GM23248 (cell line): ENCODE measurements at regions not wholly inside any gene's neighbourhood (a gene's known extent, or its start where the extent isn't known, plus 50 kb on each side); places are given as distances from the start of the nearest gene placed in this dataset.

Experiments
- DNase-seq: peaks from one replicate; pipeline ENCODE4 v3.0.0-alpha.2; 2015
- H2AFZ ChIP-seq: fragments of 200-600 bp; sonication (generic); 2 replicates; pipeline ENCODE4 v1.6.1; 2016; ENCODE audit warnings: antibody characterized with exemption
- H3F3A ChIP-seq: fragments of 200-600 bp; sonication (generic); 2 replicates; pipeline ENCODE4 v1.6.1; 2016; ENCODE audit warnings: mild to moderate bottlenecking, antibody characterized with exemption, mixed run types; ENCODE audit not compliant: insufficient read depth
- H3K27ac ChIP-seq: fragments of 200-600 bp; sonication (generic); 2 replicates; pipeline ENCODE4 v1.5.1; 2016; ENCODE audit warnings: mild to moderate bottlenecking
- H3K27me3 ChIP-seq: fragments of 200-600 bp; sonication (generic); replicated peaks from 2 replicates; pipeline ENCODE4 v1.6.1; 2016; ENCODE audit warnings: mild to moderate bottlenecking; ENCODE audit not compliant: insufficient read depth
- H3K36me3 ChIP-seq: fragments of 200-600 bp; sonication (generic); 2 replicates; pipeline ENCODE4 v1.6.1; 2016; ENCODE audit warnings: low read depth, mild to moderate bottlenecking
- H3K4me1 ChIP-seq: fragments of 200-600 bp; sonication (generic); 2 replicates; pipeline ENCODE4 v1.6.1; 2016; ENCODE audit warnings: mild to moderate bottlenecking; ENCODE audit not compliant: insufficient read depth
- H3K4me2 ChIP-seq: fragments of 200-600 bp; sonication (generic); one replicate; pipeline ENCODE4 v1.6.1; 2016; ENCODE audit warnings: mild to moderate bottlenecking; ENCODE audit not compliant: unreplicated experiment
- H3K4me3 ChIP-seq: fragments of 200-600 bp; sonication (generic); 2 replicates; pipeline ENCODE4 v1.5.1; 2016; ENCODE audit warnings: mild to moderate bottlenecking
- H3K79me2 ChIP-seq: fragments of 200-600 bp; sonication (generic); 2 replicates; pipeline ENCODE4 v1.6.1; 2016; ENCODE audit warnings: mild to moderate bottlenecking; ENCODE audit not compliant: insufficient read depth
- H3K9ac ChIP-seq: fragments of 200-600 bp; sonication (generic); 2 replicates; pipeline ENCODE4 v1.6.1; 2016; ENCODE audit warnings: mild to moderate bottlenecking
- H3K9me2 ChIP-seq: fragments of 200-600 bp; sonication (generic); 2 replicates; pipeline ENCODE4 v1.6.1; 2016; ENCODE audit warnings: mixed run types, mild to moderate bottlenecking, moderate library complexity; ENCODE audit not compliant: insufficient read depth
- H3K9me3 ChIP-seq: fragments of 200-600 bp; sonication (generic); one replicate; pipeline ENCODE4 v1.6.1; 2017; ENCODE audit warnings: low read depth
- H4K20me1 ChIP-seq: fragments of 200-600 bp; sonication (generic); 2 replicates; pipeline ENCODE4 v1.6.0; 2016; ENCODE audit not compliant: insufficient read depth
- EZH2 ChIP-seq: fragments of 200-600 bp; sonication (generic); IDR thresholded peaks from 2 replicates; pipeline ENCODE4 v1.6.1; 2018; ENCODE audit warnings: antibody characterized with exemption, mild to moderate bottlenecking; ENCODE audit not compliant: insufficient read depth, poor library complexity, severe bottlenecking
- EZH2phosphoT487 ChIP-seq: fragments of 200-600 bp; sonication (generic); IDR thresholded peaks from 2 replicates; pipeline ENCODE4 v1.6.1; 2018; ENCODE audit warnings: antibody characterized with exemption, moderate library complexity, mild to moderate bottlenecking, low read depth; ENCODE audit not compliant: insufficient read depth
- WGBS, 2 experiments: methylation state at CpG; one replicate each; pipeline ENCODE4 v1.1.6; 2015 to 2017; ENCODE audit warnings: low lambda C conversion rate in 2 of 2, low coverage in 1 of 2; ENCODE audit errors: missing lambda C conversion rate in 2 of 2; 5-methylcytosine and 5-hydroxymethylcytosine counted together
- in situ Hi-C: fragments of 300-500 bp; cut with MboI; formaldehyde crosslinking; loops from 2 replicates; pipeline ENCODE4 v1.15.0; 2020

DNA sequence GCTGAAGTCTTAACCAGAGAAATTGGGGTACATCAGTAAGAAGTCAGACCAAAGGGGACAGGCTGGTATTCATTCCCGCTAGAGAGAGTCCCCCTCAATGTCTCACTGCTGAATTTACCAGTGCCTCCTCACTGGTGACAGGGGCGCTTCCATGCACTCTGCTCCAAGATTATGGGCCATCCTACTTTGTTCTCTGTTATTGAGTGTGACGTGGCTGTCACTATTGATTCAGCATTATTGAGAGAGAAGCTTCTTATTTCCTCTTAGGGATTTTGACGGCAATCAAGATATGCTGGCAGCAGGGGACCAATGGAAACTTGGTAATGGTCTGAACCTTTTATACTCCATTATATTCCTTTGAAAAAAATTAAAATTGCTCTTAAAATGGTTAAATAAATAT lies 118.6 kb downstream of the SYF2 start:
- H3K9me2 ChIP-seq, result no peaks in the 10 kb centered on the region
- no peaks in the 10 kb centered on the region for H3K4me1 ChIP-seq
- TF ChIP-seq EZH2phosphoT487 (no peak), EZH2 (no peak)
- H3F3A ChIP-seq, result no peaks in the 10 kb centered on the region
- WGBS, 2 experiments, result 70 to 74% methylated on average over 4 of the region's 4 CpGs
- H2AFZ ChIP-seq, result no peak overlapping the region
- no peak overlapping the region for H3K27ac ChIP-seq
- no peaks in the 10 kb centered on the region for H3K79me2 ChIP-seq
- no peaks in the 10 kb centered on the region for H3K36me3 ChIP-seq
- DNase-seq, result no peak
- no peak overlapping the region for H3K9ac ChIP-seq
- H3K9me3 ChIP-seq, result no peaks in the 10 kb centered on the region
- H3K4me3 ChIP-seq, result no peak overlapping the region
- in situ Hi-C loops, result no loop called here
- no peaks in the 10 kb centered on the region for H4K20me1 ChIP-seq
- H3K27me3 ChIP-seq, result peaks cover 11% of the 10 kb centered on the region; the same call in 1 of the 2 replicates
- no peak overlapping the region for H3K4me2 ChIP-seq

DNA sequence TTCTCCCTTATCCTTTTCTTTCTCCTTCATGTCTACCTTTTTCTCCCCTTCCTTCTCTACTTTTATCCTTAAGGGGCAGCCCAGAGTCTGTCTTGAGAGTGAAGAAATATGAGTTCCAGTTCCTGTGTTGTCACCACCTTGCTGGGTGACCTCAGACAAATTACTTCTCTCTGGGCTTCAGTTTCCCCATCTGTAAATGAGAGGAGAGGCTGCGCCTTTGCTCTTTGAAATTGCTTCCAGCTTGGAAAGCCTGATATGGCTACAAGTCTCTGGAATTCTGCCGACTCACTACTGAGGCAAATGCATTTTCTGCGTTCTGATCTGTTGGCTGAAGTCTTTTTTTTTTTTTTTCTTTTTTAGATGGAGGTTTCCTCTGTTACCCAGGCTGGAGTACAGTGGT lies 119.2 kb downstream of the SYF2 start:
- peaks cover 11% of the 10 kb centered on the region; the same call in 1 of the 2 replicates for H3K27me3 ChIP-seq
- H4K20me1 ChIP-seq, result no peaks in the 10 kb centered on the region
- in situ Hi-C loops, result no loop called here
- 30 to 35% methylated on average over 3 of the region's 3 CpGs for WGBS, 2 experiments
- no peaks in the 10 kb centered on the region for H3F3A ChIP-seq
- no peaks in the 10 kb centered on the region for H3K79me2 ChIP-seq
- TF ChIP-seq EZH2phosphoT487 (no peak), EZH2 (no peak)
- no peaks in the 10 kb centered on the region for H3K9me2 ChIP-seq
- H3K4me1 ChIP-seq, result no peaks in the 10 kb centered on the region
- no peaks in the 10 kb centered on the region for H3K9me3 ChIP-seq
- H3K4me2 ChIP-seq, result no peak overlapping the region
- DNase-seq, result no peak
- H3K27ac ChIP-seq, result no peak overlapping the region
- no peak overlapping the region for H3K9ac ChIP-seq
- H2AFZ ChIP-seq, result no peak overlapping the region
- no peaks in the 10 kb centered on the region for H3K36me3 ChIP-seq
- no peak overlapping the region for H3K4me3 ChIP-seq

DNA sequence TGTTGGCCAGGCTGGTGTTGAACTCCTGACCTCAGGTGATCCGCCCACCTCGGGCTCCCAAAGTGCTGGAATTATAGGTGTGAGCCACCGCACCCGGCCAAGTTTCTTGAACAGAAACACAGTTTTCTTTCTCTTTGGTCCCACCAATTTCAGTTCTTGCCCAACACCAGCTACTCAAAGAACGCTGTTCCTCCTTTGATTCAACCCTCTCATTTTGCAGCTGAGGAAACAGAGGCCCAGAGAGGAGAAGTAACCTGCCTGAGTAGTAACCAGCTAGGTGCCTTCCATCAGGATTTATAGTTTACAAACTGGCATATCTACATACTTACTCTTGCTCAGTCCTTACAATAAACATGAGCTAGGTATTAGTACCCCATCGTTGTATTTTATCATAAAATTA lies 119.9 kb downstream of the SYF2 start:
- H3K9me2 ChIP-seq, result no peaks in the 10 kb centered on the region
- H3F3A ChIP-seq, result no peaks in the 10 kb centered on the region
- peaks cover 9% of the 10 kb centered on the region; the same call in 1 of the 2 replicates for H3K27me3 ChIP-seq
- no peak for DNase-seq
- no peak overlapping the region for H2AFZ ChIP-seq
- H3K79me2 ChIP-seq, result no peaks in the 10 kb centered on the region
- H4K20me1 ChIP-seq, result no peaks in the 10 kb centered on the region
- no peaks in the 10 kb centered on the region for H3K9me3 ChIP-seq
- no peaks in the 10 kb centered on the region for H3K36me3 ChIP-seq
- WGBS, 2 experiments, result 57 to 64% methylated on average over 6 of the region's 6 CpGs
- no peak overlapping the region for H3K4me3 ChIP-seq
- H3K4me2 ChIP-seq, result no peak overlapping the region
- H3K9ac ChIP-seq, result no peak overlapping the region
- in situ Hi-C loops, result no loop called here
- H3K4me1 ChIP-seq, result no peaks in the 10 kb centered on the region
- H3K27ac ChIP-seq, result no peak overlapping the region
- TF ChIP-seq EZH2phosphoT487, result no peak
- no peak for TF ChIP-seq EZH2

DNA sequence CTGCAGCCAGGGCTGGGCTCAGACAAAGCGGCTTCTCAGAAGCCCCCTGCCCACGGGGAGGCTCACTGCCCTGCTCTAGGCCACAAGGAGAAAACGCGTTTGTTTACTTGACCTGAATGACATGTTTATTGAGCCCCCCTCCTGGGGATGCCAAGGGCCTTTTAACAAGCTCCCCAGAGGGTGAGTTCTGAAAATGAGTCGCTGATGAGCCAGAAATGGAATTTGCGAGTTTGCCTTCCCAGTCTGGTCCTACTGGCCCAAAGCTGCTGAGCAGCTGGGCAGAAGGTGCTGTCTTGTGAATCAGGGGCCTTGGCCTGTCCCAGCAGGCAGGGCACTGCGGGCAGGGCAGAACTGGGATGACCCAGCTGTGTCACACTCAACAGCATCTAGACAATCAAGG lies 120.6 kb downstream of the SYF2 start:
- peak; percentile 16 for DNase-seq
- H3K9me3 ChIP-seq, result no peaks in the 10 kb centered on the region
- in situ Hi-C loops, result no loop called here
- no peaks in the 10 kb centered on the region for H3K36me3 ChIP-seq
- H3K27me3 ChIP-seq, result peaks cover 9% of the 10 kb centered on the region; the same call in 1 of the 2 replicates
- H3K4me1 ChIP-seq, result no peaks in the 10 kb centered on the region
- no peaks in the 10 kb centered on the region for H3K9me2 ChIP-seq
- H3K9ac ChIP-seq, result no peak overlapping the region
- H3K27ac ChIP-seq, result no peak overlapping the region
- TF ChIP-seq EZH2phosphoT487, result no peak
- TF ChIP-seq EZH2, result no peak
- H3F3A ChIP-seq, result no peaks in the 10 kb centered on the region
- H3K79me2 ChIP-seq, result no peaks in the 10 kb centered on the region
- H3K4me3 ChIP-seq, result no peak overlapping the region
- no peak overlapping the region for H2AFZ ChIP-seq
- H3K4me2 ChIP-seq, result no peak overlapping the region
- no peaks in the 10 kb centered on the region for H4K20me1 ChIP-seq
- whole genome bisulfite sequencing, 2 experiments, result 61 to 68% methylated on average over 7 of the region's 7 CpGs

GRCh38 chr1:25110485-25110884 lies 121.8 kb downstream of the SYF2 start:
- whole genome bisulfite sequencing, 2 experiments, result 89 to 91% methylated on average over 7 of the region's 7 CpGs
- Histone ChIP-seq H3K4me1 (no peaks in the 10 kb centered on the region), H3K4me3 (no peak overlapping the region), H3K36me3 (no peaks in the 10 kb centered on the region), H3K9me2 (no peaks in the 10 kb centered on the region), H3F3A (no peaks in the 10 kb centered on the region), H4K20me1 (no peaks in the 10 kb centered on the region), H2AFZ (no peak overlapping the region), H3K27me3 (peaks cover 14% of the 10 kb centered on the region; the same call in 1 of the 2 replicates), H3K4me2 (no peak overlapping the region), H3K27ac (no peak overlapping the region), H3K9ac (no peak overlapping the region), H3K9me3 (no peaks in the 10 kb centered on the region), H3K79me2 (no peaks in the 10 kb centered on the region)
- TF ChIP-seq EZH2phosphoT487, result no peak
- TF ChIP-seq EZH2, result no peak
- in situ Hi-C loops, result no loop called here
- no peak for DNase-seq
